Inflammatory macrophage treated with lipopolysaccharide for 1 hour (primary cell): ENCODE measurements at regions not wholly inside any gene's neighbourhood (a gene's known extent, or its start where the extent isn't known, plus 50 kb on each side); places are given as distances from the start of the nearest gene placed in this dataset.

Experiments
- DNase-seq, 2 donors: peaks; one replicate each; pipeline ENCODE4 v3.0.0-alpha.2; 2020 to 2022

- no peak for DNase-seq
Observed at GRCh38 chr1:2935751-2936390, 85.4 kb upstream of the ACTRT2 start.

DNA sequence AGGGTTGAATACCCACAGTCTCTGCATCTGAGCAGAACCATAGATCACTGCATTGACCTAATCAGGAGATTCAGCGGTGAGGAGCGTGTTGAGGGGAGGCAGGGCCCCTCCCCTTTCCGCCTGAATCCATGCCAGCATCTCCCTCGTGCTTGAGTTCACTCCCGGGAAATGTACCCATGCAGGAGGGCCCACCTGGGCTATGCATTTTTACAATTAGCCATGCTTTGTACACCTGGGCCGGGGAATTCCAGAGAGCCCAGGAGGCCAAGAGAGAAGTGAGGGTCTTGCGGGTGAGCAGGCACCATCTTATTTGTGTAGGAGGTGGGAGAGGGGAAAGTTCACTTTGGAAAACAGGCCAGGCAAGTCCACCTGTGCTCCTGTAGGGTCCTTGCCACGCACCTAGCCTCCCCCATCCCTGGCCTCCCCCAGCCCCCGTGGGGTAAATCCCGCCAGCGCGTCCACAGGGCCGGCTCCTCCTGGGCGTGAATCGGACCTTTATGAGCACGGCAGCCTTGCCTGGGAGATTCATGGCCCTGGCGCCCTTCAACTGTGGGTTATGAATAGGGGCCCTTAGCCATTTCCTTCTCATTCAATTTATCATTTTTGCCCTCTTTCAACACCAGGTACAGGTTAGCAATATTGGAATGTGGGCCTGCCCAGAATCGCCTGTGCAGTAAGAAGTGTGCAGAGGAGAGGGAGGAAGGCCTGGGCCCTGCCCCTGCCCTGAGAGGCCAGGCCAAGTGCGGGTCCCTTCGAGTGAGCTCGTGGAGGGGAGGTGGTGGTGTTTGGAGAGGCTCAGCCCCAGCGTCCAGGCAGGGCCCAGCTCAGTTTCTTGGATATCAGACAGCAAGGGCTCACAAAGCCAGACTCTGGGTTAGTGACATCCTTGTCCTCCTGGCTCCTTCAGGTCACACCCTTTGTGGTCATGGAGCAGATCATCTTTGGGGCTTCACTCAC, 84.4 kb upstream of the ACTRT2 start:
- DNase-seq, result no peak

GRCh38 chr1:2937805-2938204, 83.5 kb upstream of the ACTRT2 start:
- no peak for DNase-seq

- DNase-seq, result no peak
Observed at GRCh38 chr1:2939041-2939552, 82.2 kb upstream of the ACTRT2 start.

- DNase-seq, result no peak
Observed at GRCh38 chr1:2940178-2940577, 81.1 kb upstream of the ACTRT2 start.

DNA sequence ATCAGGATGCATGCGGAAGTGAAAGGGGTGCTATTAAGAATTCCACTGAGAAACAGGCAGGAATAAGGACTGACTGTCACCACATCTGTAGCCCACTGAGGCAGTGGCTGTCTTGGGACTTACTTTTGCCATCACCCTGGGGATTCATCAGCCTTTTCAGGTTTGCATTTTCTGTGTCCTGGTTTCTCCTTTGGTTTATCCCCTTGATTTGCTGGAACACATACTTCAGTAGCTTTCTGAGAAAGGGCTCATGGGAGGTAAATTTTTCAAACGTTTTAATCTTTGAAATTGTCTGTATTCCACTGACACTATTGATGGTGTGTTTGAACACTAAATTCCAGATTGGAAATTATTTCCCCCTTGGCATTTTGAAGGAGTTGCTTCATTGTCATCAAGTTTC, 80.2 kb upstream of the ACTRT2 start:
- DNase-seq, result no peak

- no peak for DNase-seq
Observed at GRCh38 chr1:2941907-2942306, 79.4 kb upstream of the ACTRT2 start.

GRCh38 chr1:2942410-2942809, 78.9 kb upstream of the ACTRT2 start:
- no peak for DNase-seq

GRCh38 chr1:2943686-2944260, 77.5 kb upstream of the ACTRT2 start:
- no peak for DNase-seq

DNA sequence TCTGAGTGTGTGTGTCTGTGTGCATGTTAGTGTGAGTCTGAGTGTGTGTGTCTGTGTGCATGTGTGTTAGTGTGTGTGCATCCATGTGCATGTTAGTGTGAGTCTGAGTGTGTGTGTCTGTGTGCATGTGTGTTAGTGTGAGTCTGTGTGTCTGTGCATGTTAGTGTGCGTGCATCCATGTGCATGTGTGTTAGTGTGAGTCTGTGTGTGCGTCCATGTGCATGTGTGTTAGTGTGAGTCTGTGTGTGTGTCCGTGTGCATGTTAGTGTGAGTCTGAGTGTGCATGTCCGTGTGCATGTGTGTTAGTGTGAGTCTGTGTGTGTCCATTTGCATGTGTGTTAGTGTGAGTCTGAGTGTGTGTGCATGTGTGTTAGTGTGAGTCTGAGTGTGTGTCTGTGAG, 76.6 kb upstream of the ACTRT2 start:
- DNase-seq, result no peak

DNA sequence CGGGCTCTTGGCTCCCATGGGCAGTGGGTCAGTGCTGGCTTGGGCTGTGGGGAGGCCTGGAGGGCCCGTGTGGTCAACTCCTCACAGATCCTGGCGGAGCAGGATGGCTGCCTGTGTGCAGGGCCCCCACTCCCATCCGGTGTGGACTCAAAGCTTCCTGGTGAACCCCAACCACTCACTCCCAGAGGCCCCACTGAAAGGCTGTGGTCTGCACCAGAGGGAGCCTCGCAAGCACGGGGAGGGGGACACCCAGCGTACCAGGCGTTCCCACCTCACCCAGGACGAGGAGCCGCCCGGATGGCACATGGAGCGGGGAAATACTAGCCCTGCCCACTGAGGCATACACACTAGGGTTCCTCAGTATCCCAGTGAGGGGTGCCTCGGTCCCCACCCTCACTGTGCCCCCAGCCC, 75.4 kb upstream of the ACTRT2 start:
- no peak for DNase-seq

DNA sequence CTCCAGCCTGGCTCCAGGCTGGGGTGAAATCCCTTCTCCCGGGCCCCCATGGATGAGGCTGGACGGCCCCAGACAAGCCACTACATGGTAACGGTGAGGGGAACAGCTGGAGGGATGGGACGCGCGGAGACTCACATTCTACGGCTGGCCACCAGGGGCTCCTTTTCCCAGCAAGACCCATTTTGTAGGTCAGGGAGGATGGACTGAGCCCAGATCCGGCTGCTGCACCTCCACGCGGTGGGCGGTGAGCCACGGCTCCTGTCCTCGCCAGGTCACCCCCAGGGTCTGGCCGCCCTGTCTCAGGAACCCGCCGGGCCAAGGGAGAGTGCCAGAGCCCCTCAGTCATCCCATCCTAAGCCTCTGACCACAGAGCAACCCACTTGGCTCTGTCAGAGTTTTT, 75.0 kb upstream of the ACTRT2 start:
- DNase-seq, result no peak

- no peak for DNase-seq
Observed at GRCh38 chr1:2946999-2947690, 74.1 kb upstream of the ACTRT2 start.

DNA sequence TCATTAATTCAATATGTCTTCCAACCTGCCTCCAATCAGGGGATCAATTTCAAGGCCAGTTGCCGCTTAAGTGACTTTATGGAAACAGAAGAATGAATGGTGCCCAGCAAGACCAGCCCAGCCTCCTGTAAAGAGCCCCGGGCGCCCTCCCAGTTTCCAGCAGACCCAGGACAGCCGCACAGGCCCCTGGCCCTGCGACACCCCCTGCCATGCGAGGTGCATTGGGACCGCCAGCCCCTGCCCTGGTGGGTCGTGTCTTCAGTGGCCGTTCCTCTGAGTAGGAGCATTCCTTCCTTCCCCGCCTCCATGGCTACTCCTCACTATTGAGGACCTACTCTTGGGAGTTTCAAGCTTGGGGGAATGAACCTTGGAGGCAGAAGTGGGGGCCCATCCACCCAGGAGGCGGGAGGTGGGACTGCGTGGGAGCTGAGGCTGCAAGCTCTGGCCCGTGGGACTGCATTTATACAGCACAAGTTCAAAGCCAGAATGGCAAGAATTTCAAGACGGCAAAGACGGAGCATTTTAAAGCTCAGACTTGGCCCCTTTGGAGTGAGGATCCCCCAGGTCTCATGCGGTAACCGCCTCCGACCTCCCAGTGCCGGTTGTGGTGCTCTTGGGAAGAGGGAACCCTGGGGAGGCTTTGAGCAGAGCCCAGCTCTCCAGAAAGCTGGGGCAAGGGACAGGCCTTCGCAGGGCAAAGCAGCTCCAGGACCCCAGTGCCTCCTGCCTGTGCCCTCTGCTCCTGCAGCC, 73.1 kb upstream of the ACTRT2 start:
- no peak for DNase-seq

DNA sequence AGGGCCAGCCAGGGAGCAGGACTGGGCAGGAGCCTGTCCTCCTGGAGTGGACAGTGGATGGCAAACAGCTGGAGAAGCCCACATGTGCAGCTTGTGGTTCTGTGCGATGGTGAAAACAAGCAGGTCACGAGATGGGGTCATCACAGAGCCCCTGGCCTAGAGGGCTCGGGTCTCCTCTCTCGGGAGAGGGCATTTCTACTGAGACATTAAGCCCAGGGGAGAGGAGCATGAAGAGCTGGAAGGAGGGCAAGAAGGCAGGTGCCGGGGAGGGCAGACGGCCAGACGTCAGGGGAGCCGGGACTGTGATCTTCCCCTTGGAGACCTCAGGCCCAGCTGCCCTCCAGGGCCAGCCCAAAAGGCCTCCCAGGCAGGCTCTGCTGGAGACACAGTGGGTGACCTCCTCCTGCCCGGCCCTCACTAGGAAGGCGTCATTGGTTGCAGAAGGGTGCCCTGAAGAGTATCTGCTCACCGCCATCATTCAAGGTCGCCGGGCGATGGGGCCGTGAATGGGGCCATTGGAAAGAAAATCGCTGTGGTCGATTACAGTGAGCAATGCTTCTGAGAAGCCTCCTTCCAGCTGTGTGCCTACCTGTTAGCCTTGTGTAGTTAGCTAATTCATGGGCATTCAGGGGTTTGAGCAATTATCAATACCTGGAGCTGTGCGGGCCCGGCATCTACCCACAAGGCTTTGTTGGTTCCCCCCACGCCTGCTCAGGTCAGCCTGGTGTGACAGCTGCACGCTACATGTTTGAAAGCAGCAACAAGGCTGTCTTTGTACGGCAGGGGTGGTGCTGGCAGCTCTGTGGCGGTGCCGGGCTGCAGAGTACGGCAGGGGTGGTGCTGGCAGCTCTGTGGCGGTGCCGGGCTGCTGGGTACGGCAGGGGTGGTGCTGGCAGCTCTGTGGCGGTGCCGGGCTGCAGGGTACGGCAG, 72.3 kb upstream of the ACTRT2 start:
- DNase-seq, result no peak

DNA sequence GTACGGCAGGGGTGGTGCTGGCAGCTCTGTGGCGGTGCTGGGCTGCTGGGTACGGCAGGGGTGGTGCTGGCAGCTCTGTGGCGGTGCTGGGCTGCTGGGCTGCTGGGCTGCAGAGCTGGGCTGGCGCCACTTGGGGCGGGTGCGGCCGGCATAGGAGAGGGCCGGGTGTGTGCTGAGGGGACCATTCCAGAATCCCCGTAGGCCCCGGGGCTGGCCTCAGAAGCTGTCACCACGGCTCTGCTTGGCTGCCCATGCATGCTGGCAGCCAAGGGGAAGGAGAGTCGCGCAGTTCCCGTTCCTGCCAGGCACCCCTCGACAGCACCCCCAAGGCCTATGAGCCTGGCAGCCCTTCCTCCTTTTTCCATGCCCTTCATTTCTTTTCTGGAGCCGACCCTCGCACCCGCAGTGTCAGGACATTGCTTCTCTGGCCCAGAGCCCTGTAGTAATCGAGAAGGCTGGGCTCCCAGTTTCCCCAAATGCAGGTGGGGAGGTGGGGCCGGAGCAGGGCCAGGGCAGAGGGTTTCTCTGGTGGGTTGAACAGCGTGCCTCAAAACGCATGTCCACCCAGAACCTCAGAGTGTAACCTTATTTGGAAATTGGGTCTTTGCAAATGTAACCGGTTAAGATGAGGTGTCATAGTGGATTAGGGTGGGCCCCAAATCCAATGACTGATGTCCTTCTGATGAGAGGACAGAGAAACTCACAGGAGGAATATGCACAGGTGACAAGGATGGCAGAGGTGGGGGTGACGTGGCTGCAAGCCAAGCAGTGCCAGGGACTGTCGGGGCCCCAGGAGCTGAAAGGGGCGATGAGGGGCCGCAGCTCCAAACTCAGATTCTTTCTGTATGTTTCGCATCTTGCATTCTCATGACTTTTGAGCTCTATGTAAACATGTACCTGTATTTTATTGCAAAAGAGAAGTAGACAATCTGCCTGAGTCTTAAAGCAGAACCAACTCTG, 71.0 kb upstream of the ACTRT2 start:
- DNase-seq, result no peak

DNA sequence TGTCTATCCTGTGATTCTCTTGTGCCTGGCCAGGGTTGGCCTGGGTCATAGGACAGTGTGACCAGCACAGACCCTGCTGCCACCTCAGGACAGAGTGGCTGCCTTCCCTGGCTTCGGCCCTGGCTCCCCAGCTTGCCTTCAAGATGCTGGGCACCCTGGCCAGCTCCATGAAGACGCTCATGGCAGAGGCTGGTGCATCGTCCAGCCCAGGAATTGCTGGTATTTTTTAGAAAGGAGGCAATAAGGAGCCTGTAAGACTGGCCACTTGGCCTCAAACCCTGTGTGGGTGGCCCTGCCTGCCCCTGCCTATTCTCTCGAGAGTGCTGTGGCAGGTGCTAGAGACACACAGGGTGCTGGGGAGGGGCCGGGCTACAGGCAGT, 70.4 kb upstream of the ACTRT2 start:
- DNase-seq, result no peak

DNA sequence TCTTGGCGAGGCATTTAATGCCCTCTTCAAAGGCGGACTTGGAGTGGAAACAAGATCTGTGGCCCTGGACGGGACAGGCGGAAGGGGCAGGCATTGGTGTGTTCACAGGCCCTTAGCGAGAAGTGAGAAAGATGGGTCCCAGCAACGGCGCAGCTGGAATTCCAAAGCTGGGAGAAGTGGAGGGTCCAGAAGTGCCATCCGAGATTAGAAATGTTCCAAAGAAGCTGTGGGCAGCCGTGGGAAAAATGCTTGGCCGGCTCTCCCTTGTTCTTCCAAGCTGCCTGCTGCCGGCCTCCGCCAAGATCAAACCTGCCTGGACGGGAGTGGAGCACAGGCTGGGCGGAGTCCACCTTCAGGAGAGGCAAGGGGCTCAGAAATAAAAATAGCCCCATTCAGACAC, 69.4 kb upstream of the ACTRT2 start:
- no peak for DNase-seq

DNA sequence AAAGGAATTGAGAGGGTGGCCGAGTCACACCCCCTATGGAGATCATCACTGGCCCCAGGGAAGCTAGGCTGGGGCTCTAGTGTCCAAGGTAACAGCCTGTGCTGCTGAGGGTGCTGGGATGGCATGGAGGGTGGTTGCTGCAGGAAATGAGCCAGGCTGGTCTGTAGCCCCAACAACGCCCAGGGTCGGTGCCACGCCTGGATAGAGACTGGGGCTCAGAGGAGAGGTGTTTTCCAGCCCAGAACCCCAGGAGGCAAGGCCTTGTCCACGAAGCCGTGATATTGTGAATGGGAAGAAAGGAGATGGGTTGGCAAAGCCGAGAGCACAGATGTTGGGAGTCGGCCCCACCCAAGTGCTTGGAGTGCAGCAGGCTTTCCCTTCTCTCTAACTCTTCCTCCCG, 68.9 kb upstream of the ACTRT2 start:
- DNase-seq, result no peak

DNA sequence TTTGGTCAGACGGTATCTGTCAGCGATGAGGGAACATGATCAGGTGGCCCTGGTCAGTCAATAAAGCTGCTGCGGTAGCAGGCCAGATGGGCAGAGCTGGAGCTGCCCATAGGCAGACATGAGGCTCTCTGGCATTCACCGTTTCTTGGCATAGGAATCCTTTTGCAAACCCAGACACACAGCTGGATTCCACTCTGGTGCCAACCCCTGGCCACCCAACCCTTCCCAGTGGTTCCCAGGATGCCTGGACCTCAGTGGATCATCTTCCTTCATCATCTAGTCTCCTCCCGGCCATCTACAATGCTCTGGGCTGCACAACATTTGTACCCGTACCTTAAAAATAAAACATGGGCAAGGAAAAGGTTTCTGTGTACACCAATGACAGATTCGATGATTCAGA, 68.3 kb upstream of the ACTRT2 start:
- no peak for DNase-seq
